NCI-H2227 (cell line): ENCODE measurements at regions not wholly inside any gene's neighbourhood (a gene's known extent, or its start where the extent isn't known, plus 50 kb on each side); places are given as distances from the start of the nearest gene placed in this dataset.

ENCODE experiments used
- DNase-seq: peaks from one replicate; lab custom pipeline; 2025; ENCODE audit not compliant: unreplicated experiment; lab: John Stamatoyannopoulos, UW

GRCh38 chr13:74444864-74445479 lies 310.8 kb upstream of the KLF12 start:
- no peak for DNase-seq

- peak; percentile 28 for DNase-seq
Observed at GRCh38 chr13:74444161-74444571, 310.0 kb upstream of the KLF12 start.

- DNase-seq = peak; percentile 21
Observed at GRCh38 chr13:74443631-74444030, 309.4 kb upstream of the KLF12 start.

- DNase-seq = no peak
Observed at GRCh38 chr13:74442751-74443150, 308.5 kb upstream of the KLF12 start.

- DNase-seq = peak; percentile 4
Observed at GRCh38 chr13:74438901-74439300, 304.7 kb upstream of the KLF12 start.

GRCh38 chr13:74434782-74435181 lies 300.6 kb upstream of the KLF12 start:
- DNase-seq = no peak

- DNase-seq = no peak
Observed at GRCh38 chr13:74424455-74424854, 290.3 kb upstream of the KLF12 start.

GRCh38 chr13:74423434-74423833 lies 289.2 kb upstream of the KLF12 start:
- DNase-seq = no peak

GRCh38 chr13:74414458-74414857 lies 280.3 kb upstream of the KLF12 start:
- no peak for DNase-seq

GRCh38 chr13:74413482-74413881 lies 279.3 kb upstream of the KLF12 start:
- no peak for DNase-seq

- no peak for DNase-seq
Observed at GRCh38 chr13:74409551-74409950, 275.3 kb upstream of the KLF12 start.

- DNase-seq = no peak
Observed at GRCh38 chr13:74406420-74406819, 272.2 kb upstream of the KLF12 start.

- no peak for DNase-seq
Observed at GRCh38 chr13:74398599-74398998, 264.4 kb upstream of the KLF12 start.

- DNase-seq = no peak
Observed at GRCh38 chr13:74389056-74389455, 254.9 kb upstream of the KLF12 start.

- no peak for DNase-seq
Observed at GRCh38 chr13:74388626-74389025, 254.4 kb upstream of the KLF12 start.

GRCh38 chr13:74372511-74372910 lies 238.3 kb upstream of the KLF12 start:
- no peak for DNase-seq

GRCh38 chr13:74367193-74367592 lies 233.0 kb upstream of the KLF12 start:
- no peak for DNase-seq

GRCh38 chr13:74361274-74361673 lies 227.1 kb upstream of the KLF12 start:
- no peak for DNase-seq

GRCh38 chr13:74346960-74347359 lies 212.8 kb upstream of the KLF12 start:
- no peak for DNase-seq

- DNase-seq = no peak
Observed at GRCh38 chr13:74338341-74338740, 204.1 kb upstream of the KLF12 start.

GRCh38 chr13:74336546-74336945 lies 202.3 kb upstream of the KLF12 start:
- no peak for DNase-seq

GRCh38 chr13:74335370-74335769 lies 201.2 kb upstream of the KLF12 start:
- DNase-seq = no peak

- DNase-seq = no peak
Observed at GRCh38 chr13:74329962-74330361, 195.8 kb upstream of the KLF12 start.
